ENCODE measurements at regions not wholly inside any gene's neighbourhood (a gene's known extent, or its start where the extent isn't known, plus 50 kb on each side); places are given as distances from the start of the nearest gene placed in this dataset.
A peak's percentile ranks its signal among the peaks of the same experiment; 100 is the strongest.
"Not testable (repeated sequence)": the region's sequence is repeated elsewhere in the genome, so short reads cannot be mapped to it uniquely, and the experiment has no call there.

DNA sequence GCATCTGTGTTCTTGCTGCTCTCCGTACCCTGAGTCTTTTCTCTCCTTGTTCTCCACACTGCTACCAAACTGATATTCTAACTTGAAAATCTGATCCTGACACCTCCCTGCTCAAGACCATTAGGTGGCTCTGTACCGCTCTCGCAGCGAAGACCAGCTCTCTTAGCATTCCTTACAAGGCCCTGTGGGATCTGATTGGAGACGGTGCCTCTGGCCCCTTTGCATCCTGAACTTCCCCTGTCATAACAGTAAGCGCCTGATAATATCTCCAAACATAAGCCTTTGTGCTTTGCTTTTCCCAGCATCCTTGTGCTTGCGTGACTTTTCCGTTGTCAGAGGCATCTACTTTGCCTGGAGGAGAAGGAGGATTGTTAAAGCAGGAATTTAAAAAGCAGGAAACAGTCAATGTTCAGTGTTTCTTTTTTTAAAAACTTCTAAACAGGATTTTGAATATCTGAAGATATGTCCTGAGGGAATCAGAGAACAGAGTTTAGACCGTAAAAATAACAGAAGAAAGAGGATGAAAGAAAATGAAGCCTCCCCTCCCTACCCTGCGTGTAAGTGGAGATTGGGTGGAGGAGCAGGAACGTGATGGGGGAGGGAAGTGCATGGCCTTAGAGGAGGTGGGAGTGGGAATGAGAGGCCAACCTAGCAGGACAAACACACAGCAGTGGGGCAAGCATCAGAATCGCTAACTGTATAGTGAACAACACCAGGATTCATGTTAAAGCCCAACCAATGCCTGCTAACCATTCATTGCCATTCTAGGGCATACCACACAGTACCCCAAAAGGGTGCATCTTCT lies 89.2 kb upstream of the STMND1 start:
- no peak for DNase-seq (ENCODE audit: low read depth)

- no peak for DNase-seq (ENCODE audit: low read depth)
These were observed 89.9 kb upstream of the STMND1 start for GRCh38 chr6:17011985-17012384.

DNA sequence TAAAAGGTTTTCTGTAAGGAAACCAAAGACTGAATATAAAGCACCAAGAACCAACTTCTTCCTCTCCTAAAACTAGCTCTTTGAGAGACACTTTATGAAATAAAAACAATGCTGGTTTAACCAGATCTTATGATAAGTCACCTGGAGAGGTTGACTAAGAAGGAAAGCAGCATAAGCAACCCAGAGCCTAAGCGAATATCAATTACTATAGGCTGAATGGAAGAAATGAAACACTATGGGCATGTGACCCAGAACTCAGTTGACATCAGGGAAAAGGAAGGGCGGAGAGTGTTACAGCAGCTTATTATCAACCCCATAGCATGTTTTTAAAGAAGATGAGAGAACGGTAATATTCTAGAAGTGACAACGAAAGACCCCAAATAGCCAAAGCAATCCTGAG lies 94.1 kb upstream of the STMND1 start:
- no peak for DNase-seq (ENCODE audit: low read depth)

DNA sequence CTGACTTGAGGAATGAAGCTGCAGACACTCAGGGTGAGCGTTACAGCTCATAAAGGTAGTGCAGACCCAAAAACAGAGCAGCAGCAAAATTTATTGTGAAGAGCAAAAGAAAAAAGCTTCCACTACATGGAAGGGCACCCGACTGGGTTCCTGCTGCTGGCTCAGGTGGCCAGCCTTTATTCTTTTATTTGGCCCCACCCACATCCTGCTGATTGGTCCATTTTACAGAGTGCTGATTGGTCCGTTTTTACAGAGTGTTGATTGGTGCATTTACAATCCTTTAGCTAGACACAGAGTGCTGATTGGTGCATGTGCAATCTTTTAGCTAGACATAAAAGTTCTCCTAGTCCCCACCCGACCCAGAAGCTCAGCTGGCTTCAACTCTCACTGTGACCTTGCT lies 95.3 kb upstream of the STMND1 start:
- no peak for DNase-seq (ENCODE audit: low read depth)

DNA sequence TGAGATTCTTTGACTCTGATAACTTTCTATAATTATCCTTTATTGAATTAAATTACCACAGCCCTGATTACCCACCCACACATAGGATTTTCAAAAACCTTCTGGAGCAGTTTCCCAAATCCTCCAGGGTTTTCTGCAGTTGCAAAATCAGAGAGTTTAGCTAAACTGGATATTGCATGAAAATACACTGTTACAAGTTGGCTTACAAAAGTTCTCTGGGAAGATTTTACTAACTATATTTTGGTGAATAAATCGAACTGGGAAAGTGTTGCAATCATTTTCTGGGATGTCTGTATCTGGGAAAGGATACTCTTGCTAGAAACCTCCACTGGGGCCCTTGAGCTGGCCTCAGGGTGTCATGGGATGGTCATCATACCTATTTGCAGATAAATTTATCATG lies 97.6 kb upstream of the STMND1 start:
- no peak for DNase-seq (ENCODE audit: low read depth)

DNA sequence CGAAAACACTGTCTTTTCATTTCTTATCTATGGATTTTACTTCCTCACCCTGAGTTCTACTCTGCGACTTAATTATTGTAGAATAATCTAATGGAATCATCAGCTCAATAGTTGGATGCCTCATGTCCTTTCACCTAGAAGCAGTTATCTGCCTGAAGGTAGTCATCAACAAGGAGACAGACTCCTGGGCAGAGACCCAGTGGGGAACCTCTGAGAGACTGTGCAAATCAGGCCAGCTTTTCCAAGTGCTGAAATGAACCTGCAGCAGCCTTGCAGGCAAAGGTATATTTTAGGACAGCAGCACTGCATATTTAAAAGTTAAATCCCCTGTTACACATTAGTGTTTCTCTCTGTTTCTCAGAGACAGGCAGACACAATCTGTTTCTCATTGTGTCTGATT lies 99.7 kb upstream of the STMND1 start:
- DNase-seq (ENCODE audit: low read depth), result no peak

GRCh38 chr6:17001188-17001587 lies 100.7 kb upstream of the STMND1 start:
- no peak for DNase-seq (ENCODE audit: low read depth)

DNA sequence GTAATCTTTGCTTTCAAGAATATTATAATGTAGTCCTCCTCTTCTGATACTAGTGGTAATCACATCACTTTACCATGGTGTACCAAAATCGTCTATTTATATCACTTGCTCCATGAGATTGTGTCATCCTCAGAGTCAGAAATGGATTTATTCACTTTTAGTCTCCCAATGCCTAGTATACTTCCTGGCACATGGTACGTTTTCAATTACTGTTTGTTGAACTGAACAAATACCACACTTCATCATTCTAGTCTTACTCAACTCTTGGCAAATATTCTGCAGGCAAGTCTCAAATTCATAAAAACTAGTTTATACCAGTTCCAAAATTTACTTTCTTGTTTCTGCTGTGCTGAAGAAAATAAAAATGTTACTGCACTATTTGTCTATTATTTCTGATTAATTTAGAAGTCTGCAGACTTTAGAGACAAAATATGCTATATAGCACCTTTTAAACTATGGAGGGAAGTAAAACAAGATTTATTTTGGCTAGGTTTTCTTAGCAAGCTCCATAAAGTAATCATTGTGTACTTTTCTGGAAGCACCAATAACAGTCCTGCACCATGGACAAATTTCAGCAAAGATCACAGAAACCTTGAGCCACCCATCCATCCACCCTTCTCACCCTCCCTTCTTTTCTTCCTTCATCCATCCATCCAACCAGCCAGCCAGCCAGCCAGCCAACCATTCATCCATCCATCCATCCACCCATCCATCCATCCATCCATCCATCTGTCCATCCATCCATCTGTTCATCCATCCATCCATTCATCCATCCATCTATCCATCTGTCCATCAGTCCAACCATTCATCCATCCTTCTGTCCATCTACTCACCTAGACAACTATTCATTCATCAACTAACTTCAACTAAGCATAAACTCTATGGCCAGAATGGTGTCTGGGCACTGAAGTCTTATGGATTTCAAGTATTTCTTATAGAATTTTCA lies 102.1 kb upstream of the STMND1 start:
- DNase-seq (ENCODE audit: low read depth), result peak; percentile 40

DNA sequence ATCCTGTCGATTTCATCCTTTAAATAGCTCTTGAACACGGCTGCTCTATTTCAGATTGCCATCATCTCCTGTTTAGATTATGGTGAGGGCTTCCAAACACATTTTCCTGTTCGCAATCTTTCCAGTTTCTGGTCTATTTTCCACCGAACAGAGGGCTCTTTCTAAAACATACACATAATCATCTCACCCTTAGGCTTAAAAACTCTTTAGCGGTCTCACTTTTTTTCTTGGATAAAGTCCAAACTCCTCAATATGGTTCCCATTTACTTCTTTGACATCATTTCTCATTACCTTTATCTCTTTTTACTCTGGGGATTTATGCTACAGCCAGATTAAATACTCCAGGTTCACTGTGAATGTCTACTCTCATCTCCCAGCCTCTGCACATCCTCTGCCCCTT lies 103.4 kb upstream of the STMND1 start:
- no peak for DNase-seq (ENCODE audit: low read depth)

DNA sequence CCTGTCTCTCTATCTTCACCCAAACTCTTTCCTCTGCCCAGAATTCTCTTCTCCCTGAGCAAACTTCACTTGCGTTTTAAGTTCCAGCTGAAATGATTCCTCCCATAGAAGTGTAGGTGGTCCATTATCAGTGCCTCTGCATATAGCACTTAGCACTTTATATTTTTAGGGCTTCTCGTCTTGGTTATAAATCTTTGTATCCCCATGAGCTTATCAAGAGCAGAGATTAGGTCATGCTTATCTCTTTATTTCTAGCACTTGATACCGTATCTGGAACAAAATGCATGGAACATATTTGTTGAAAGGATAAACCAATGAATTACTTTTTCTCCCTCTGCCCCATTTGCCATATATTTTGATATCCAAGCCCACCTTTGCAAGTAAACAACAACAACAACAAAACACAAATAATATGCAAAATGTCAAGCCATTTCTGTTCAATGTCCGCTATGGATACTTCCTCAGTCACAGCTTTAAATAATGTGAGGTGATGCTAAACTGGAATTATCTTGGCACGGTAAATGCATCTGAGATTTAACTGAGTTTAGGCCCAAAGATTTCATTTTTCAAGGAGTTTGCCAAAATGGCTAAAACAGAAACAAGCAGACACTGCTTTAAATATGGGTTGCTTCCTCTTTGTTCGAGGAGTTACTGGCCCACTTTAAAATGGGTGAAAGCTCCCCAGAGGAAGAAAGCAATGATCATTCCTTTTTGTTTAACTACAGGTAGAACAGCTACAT lies 106.2 kb upstream of the STMND1 start:
- DNase-seq (ENCODE audit: low read depth), result no peak

DNA sequence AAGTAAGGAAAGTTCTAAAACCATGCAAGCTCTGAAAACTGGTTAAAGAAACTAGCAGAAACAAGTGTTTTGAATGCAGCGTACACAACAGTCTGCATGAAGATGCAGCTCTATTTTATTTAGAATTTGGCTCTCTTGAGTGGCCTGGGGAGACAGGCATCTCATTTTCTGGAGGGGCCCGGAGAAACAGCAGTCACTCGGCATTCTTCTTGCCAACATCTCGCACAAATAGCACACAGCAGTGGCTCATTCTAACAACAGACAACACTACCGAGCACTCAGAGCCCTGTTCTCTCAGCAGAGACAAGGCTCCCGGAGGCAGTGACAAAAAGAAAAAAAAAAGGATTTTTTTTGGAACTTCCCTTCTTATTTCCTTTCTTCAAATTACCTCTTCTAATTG lies 108.5 kb upstream of the STMND1 start:
- DNase-seq (ENCODE audit: low read depth), result no peak

GRCh38 chr6:16991981-16992629 lies 109.7 kb upstream of the STMND1 start:
- DNase-seq (ENCODE audit: low read depth), result no peak

- DNase-seq (ENCODE audit: low read depth), result not testable (repeated sequence)
These were observed 111.9 kb upstream of the STMND1 start for GRCh38 chr6:16989976-16990375.

DNA sequence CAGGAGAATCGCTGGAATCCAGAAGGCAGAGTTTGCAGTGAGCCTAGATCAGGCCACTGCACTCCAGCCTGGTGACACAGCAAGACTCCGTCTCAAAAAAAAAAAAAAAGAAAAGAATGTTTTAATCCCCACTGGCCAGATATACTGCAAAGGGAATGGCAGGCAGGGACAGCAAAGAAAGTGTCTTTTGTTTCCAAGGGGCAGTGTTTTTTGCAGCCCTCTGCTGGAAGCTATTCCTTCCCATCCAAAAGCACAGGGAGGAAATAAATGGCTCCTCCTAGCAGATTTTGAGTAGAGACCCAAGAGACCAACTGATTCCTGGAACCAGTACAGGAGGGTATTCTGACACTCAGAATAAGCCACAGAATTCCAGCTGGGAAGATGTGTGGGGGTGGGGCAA lies 112.5 kb upstream of the STMND1 start:
- no peak for DNase-seq (ENCODE audit: low read depth)

GRCh38 chr6:16987996-16988395 lies 113.9 kb upstream of the STMND1 start:
- DNase-seq (ENCODE audit: low read depth), result no peak

- DNase-seq (ENCODE audit: low read depth), result peak; percentile 94
These were observed 116.2 kb upstream of the STMND1 start for GRCh38 chr6:16985513-16986284.

DNA sequence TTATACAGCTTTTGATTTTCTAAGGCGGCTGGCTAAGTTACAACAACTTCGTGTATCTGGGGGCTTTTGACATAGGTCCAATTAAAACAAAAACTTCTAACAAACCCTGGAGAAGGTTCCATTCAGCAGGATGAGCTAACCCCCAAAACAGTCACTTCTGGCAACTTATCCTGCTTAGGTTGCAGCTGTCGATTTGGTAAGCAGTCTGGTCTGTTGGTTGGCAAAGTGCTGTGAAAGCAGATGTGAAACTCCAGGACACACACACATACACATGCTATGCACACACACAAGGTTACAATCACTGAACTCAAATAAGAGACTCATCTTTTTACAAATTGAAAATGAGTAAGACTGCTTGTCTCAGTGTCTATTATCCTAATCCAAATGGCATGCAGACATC lies 119.0 kb upstream of the STMND1 start:
- peak; percentile 95 for DNase-seq (ENCODE audit: low read depth)

GRCh38 chr6:16979677-16980370 lies 122.0 kb upstream of the STMND1 start:
- DNase-seq (ENCODE audit: low read depth), result no peak

- no peak for DNase-seq (ENCODE audit: low read depth)
These were observed 123.2 kb upstream of the STMND1 start for GRCh38 chr6:16978686-16979085.
